Activated CD8-positive, alpha-beta memory T cell treated with anti-CD3 and anti-CD28 coated beads for 24 hours (primary cell): ENCODE measurements at regions not wholly inside any gene's neighbourhood (a gene's known extent, or its start where the extent isn't known, plus 50 kb on each side); places are given as distances from the start of the nearest gene placed in this dataset.

Experiments
- DNase-seq: peaks from one replicate; pipeline ENCODE4 v3.0.0-alpha.2; 2020

DNA sequence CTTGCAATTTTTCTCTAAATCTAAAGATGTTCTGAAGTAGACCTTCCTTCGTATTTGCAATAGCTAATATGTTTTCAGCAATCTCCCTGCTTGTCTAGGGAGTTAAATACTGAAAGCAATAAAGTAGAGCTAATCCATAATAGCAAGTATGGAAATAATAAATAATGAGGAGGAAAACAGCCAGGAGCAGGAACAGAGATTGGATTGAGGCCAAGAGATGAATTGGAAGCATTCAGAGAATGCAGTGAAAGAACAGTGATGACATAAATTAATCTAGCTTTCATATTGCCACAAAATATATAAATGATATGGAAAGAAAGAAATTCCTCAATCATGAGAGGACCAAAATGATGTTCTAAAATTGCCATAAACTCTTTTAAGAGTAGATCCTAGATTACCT is 679.7 kb downstream of the METTL4 start:
- DNase-seq = no peak

- no peak for DNase-seq
Measured at GRCh38 chr18:1892191-1892590, 679.1 kb downstream of the METTL4 start.

DNA sequence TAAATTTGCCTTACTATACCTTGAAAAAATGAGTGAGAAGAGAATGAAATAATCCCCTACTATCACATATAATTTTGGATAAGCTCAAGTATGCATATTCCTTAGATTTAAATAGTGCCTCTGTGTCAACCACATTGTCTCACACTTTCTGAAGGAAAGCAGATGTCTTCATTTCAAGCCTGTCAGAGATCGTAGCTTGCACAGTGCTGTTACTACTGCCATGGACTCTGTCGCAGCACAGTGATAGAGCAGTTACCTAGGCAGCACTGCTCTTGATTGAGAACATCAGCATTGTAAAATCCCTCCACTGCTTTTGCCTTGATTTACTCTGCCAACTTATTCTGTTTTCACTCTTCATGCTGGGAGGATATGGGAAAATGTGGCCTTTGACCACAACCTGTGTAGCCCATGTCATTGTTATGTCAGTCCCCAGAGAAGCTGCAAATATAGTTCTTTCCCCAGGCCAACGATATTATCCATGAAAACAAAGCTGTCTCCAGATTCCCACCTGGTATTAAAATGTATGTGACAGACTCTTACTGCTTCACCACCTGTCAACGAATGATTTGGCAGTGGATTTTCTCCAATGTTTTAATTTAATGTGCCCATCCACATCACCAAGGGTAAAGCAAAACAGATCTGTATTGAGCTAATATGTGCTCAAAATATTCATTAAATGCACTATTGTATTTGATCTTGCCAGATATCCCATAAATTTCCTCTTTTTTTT is 675.7 kb downstream of the METTL4 start:
- no peak for DNase-seq

DNA sequence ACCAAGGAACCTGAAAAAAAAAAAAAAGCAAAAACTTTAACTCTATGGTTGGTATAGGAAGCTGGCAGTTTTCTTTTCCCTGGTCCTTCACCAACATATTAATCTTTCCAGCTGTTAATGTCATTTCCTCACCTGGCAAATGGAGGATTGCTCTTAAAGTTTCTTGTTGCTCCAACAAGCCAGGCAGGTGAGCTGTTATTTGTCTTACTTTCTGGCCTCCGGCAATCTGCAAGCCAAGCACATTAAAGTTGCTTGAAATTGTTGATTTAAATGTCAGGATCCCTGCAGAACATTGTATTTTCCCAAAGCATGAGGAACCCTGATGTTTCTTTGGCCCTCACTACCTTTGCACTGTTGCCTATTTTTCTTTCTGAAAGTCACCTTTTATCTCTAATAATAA is 664.9 kb downstream of the METTL4 start:
- no peak for DNase-seq

GRCh38 chr18:1907470-1908206 is 663.7 kb downstream of the METTL4 start:
- DNase-seq = no peak

DNA sequence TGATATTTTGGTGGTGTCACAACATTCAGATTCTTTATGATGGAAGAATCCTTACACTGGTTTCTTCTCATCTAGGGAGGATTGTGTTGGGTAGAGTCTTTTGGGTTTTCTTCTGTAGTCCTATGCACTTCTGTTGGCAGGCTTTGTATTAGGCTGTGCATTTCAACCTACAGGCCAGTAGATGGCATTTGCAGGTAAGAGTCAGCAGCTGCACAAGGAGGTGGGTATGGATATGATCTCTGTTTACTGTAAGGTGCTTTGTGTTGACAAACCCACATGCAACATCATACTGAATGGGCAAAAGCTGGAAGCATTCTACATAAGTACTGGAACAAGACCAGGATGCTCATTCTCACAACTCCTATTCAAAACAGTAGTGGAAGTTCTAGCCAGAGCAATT is 656.8 kb downstream of the METTL4 start:
- DNase-seq = no peak

DNA sequence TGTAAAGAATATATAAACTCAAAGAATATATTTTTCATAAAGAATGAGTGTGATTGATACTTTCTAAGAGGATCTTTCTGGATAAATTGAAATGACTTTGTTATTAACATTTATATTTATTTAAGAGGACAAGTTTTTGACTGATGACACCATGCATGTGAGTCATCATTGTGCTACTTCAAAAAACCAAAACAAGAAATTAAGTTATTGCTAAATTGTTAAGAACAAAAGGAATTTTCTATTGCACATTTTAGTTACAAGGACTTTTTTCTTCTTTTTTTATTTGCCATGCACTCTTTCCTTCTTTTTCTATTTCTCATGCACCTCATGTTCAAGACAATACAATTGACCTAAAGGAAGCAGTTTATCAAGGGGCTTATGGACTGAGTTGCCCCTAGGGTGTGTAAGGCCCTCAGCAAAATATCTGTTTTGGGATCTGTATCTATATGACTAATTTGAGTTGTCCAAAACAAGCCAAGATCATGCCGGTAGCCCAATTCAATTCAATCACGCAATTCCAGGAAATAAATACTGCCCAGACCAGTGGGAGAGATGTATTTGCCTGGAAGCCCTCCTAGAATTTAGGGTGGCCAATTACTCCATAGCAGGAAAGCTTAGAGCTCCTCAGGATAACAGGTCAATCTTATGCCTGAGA is 654.3 kb downstream of the METTL4 start:
- DNase-seq = no peak

GRCh38 chr18:1917569-1917968 is 653.7 kb downstream of the METTL4 start:
- DNase-seq = no peak

DNA sequence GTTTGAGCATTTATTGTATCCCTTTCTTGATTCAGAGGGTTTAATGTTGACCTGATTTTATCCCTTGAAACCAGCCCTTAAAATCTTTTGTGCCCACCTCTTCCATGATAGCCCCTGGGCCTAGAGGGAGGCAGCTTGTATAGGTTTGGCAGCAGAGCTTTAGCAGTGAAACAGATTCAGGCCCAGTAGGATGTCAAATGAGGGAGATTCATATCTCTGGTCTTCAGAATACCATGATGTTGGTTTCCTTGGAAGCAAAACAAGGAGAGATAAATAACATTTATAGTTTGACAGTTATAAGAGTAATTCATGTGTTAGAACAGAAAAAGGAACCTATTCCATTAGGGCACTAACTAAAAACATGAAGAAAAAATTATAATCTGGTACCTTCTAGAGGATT is 649.2 kb downstream of the METTL4 start:
- DNase-seq = no peak

DNA sequence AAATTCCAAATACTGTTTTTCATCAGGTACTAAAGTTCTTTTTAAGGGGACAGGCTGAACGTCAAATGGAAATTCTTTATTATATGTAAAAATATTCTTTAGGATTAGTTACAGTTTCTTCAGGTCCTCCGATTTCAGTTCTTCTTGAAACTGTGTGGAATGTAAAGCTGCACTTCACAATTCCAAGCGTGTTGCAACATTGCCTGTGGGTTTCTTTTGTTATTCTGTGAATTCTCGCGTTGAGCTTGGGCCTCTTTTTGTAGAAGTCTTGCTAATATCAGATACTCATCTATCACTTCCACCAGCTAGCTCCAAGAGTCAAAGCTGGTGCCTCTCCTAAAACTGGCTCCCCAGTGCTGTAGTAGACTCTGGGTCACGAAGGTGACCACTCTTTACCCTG is 642.6 kb downstream of the METTL4 start:
- no peak for DNase-seq

- DNase-seq = no peak
Measured at GRCh38 chr18:1929720-1930119, 641.6 kb downstream of the METTL4 start.

- no peak for DNase-seq
Measured at GRCh38 chr18:1930291-1931270, 640.7 kb downstream of the METTL4 start.

- DNase-seq = no peak
Measured at GRCh38 chr18:1952486-1952885, 618.8 kb downstream of the METTL4 start.

- DNase-seq = no peak
Measured at GRCh38 chr18:1954583-1955312, 616.6 kb downstream of the METTL4 start.

DNA sequence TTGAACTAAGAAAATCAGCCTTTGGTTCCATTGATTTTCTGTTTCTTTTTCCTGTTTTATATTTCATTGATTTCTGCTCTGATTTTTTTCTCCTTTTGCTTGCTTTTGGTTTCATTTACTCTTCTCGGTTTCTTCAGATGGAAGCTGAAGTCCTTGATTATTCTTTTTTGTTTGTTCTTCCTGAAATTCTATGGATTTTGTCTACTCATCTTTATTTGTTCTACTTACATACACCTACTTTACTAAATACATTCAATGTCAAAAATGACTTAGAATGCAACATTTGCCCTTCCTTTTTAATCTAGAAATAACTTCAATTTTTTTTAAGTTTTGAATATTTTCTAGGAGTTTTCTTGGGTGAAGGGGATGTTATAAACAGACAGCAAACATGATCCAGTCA is 612.5 kb downstream of the METTL4 start:
- no peak for DNase-seq

GRCh38 chr18:1965016-1965415 is 606.3 kb downstream of the METTL4 start:
- DNase-seq = no peak

DNA sequence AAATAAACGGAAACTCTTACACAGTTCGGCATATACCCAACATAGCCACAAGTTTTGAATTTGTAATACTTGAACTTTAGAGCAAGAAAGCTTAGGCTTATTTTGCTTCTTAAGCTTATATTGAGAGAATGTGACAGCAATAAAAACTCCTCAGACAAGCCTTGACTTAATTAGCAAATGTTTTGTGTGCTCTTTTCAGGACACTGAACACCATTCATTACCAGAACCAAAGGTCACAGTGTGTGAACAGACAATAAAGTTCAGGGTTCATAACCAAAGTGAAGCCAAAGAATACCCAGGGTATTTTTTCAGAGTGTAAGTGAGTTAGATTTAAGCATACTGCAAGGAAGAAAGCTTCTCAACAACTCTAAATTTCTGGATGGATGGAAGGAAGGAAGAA is 605.8 kb downstream of the METTL4 start:
- no peak for DNase-seq

DNA sequence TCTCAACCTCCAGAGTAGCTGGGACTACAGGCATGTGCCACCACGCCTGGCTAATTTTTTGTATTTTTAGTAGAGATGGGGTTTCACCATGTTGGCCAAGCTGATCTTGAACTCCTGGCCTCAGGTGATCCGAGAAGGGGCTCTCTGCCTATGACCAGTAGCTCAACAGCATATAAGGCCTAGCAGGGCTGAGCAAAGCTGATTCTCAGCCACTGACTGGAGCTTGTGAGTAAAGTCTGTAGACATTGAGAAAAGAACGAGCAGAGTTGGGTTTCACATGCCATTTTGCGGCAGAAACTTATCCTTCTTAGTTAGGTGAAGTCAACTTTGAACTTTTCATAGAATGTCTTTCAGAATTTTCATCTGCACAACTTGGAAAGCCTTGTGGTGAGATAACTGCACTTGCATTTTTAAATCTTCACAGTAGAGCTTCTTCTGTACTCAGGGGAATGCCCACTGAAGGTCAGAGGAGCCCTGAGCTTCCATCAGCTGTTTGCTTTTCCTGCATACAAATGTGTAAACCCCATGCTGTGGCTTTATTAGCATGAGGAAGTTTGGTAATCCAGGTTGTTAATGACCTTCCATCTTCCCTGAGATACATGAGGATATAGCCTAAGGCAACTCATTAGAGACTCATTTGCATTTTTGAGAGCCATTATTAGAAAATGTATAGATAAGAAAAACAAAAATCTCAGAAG is 602.4 kb downstream of the METTL4 start:
- DNase-seq = no peak

DNA sequence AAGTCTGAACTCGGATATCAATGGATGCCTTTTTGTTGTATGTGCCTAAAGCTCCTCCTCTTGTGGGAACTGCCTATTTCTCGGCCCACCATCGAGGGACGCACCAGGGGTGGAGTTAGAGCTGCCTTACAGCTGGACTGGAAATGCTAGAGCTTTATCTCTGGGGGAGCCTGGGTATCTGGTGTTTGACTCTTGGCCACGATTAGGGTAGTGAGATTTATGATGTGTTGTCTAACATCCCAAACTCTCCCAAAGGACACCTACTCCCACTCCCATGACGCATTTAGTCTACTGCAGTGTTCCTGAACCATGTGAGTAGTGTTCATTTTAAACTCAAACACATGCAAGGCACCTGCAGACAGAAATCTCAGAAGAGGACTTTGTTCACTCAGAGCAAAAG is 594.8 kb downstream of the METTL4 start:
- no peak for DNase-seq

- DNase-seq = no peak
Measured at GRCh38 chr18:1982056-1982455, 589.2 kb downstream of the METTL4 start.

GRCh38 chr18:1983746-1984515 is 587.4 kb downstream of the METTL4 start:
- no peak for DNase-seq
